Esophagus squamous epithelium (tissue), 5 donors: ENCODE measurements at regions not wholly inside any gene's neighbourhood (a gene's known extent, or its start where the extent isn't known, plus 50 kb on each side); places are given as distances from the start of the nearest gene placed in this dataset.

Experiments
- DNase-seq: peaks from one replicate; lab custom pipeline; 2025; lab: John Stamatoyannopoulos, UW
- H3K27ac ChIP-seq, 4 donors: fragments of 200-600 bp; sonication (generic); one replicate each; pipeline ENCODE4 v1.5.1; 2016 to 2019; ENCODE audit warnings: mild to moderate bottlenecking in 1 of 4
- H3K27me3 ChIP-seq, 4 donors: fragments of 200-600 bp; sonication (generic); 1 replicate in 3 of 4; 2 replicates in 1 of 4; pipeline versions ENCODE4 v1.5.1 to v1.6.0; 2017 to 2021; ENCODE audit warnings: antibody characterized with exemption in 1 of 4
- H3K36me3 ChIP-seq, 3 donors: fragments of 200-600 bp; sonication (generic); one replicate each; pipeline ENCODE4 v1.5.1; 2016 to 2019
- H3K4me1 ChIP-seq, 3 donors: fragments of 200-600 bp; sonication (generic); one replicate each; pipeline ENCODE4 v1.5.1; 2017 to 2019
- H3K4me3 ChIP-seq, 4 donors: fragments of 200-600 bp; sonication (generic); 1 replicate in 3 of 4; 2 replicates in 1 of 4; pipeline ENCODE4 v1.5.1; 2016 to 2019; ENCODE audit warnings: mild to moderate bottlenecking in 2 of 4, moderate library complexity in 1 of 4
- H3K9me3 ChIP-seq, 3 donors: fragments of 200-600 bp; sonication (generic); one replicate each; pipeline ENCODE4 v1.5.1; 2016 to 2019
- CTCF ChIP-seq, 6 experiments: fragments of 450-650 bp in 4 of 6; fragments of 200-600 bp in 2 of 6; sonication (generic) in 2 of 6; IDR thresholded peaks; one replicate each; pipeline ENCODE4 v1.5.1; 2016 to 2019; ENCODE audit warnings: antibody characterized with exemption in 6 of 6, mild to moderate bottlenecking in 4 of 6, moderate library complexity in 4 of 6
- POLR2A ChIP-seq, 4 donors: fragments of 450-650 bp; IDR thresholded peaks; one replicate each; pipeline ENCODE4 v1.6.1; 2017; ENCODE audit warnings: antibody characterized with exemption in 4 of 4, mild to moderate bottlenecking in 4 of 4, moderate library complexity in 3 of 4
- WGBS, 2 donors: methylation state at CpG; one replicate each; pipeline ENCODE4 v1.1.5; 2018; 5-methylcytosine and 5-hydroxymethylcytosine counted together
- intact Hi-C: fragments of 100-400 bp; cut with DNase I; formaldehyde crosslinking; loops from one replicate; pipeline ENCODE4 v1.15.0; 2022
- donor health status: DM: yes; HTN: yes; CAD: no.

- Histone ChIP-seq H3K27me3 (no peaks in the 10 kb centered on the region), H3K4me1 (peaks cover 5 to 17% (median 12%) of the 10 kb centered on the region in 3 donors), H3K27ac (peak overlapping the region in 2 of 4 donors; percentile 16 to 27), H3K9me3 (no peaks in the 10 kb centered on the region), H3K4me3 (no peak overlapping the region), H3K36me3 (no peaks in the 10 kb centered on the region)
- TF ChIP-seq CTCF (IDR thresholded peaks at IDR 0.05), result no peak
- no peak for TF ChIP-seq POLR2A (IDR thresholded peaks at IDR 0.05)
- WGBS, 2 donors, result 20 to 60% methylated on average over 2 to 7 of the region's 11 CpGs
- no peak for DNase-seq
- intact Hi-C loops, result no loop called here
Measured at GRCh38 chr9:129422032-129422842, 198.7 kb downstream of the C9orf50 start.

- Histone ChIP-seq H3K27ac (no peak overlapping the region), H3K36me3 (no peaks in the 10 kb centered on the region), H3K4me3 (no peak overlapping the region), H3K9me3 (no peaks in the 10 kb centered on the region), H3K4me1 (peaks cover 5 to 25% (median 16%) of the 10 kb centered on the region in 3 donors), H3K27me3 (no peaks in the 10 kb centered on the region)
- DNase-seq, result no peak
- intact Hi-C loops, result no loop called here
- TF ChIP-seq CTCF (IDR thresholded peaks at IDR 0.05) (no peak), POLR2A (IDR thresholded peaks at IDR 0.05) (no peak)
- WGBS, 2 donors, result 95 to 100% methylated on average over 3 to 4 of the region's 29 CpGs
Measured at GRCh38 chr9:129421371-129421770, 199.5 kb downstream of the C9orf50 start.

- Histone ChIP-seq H3K9me3 (no peaks in the 10 kb centered on the region), H3K27me3 (no peaks in the 10 kb centered on the region), H3K4me3 (no peak overlapping the region), H3K36me3 (no peaks in the 10 kb centered on the region), H3K27ac (no peak overlapping the region), H3K4me1 (peaks cover 7 to 32% (median 21%) of the 10 kb centered on the region in 3 donors)
- no peak for DNase-seq
- no peak for TF ChIP-seq CTCF (IDR thresholded peaks at IDR 0.05)
- no peak for TF ChIP-seq POLR2A (IDR thresholded peaks at IDR 0.05)
- 58 to 81% methylated on average over 4 to 7 of the region's 10 CpGs for WGBS, 2 donors
- intact Hi-C loops, result no loop called here
Measured at GRCh38 chr9:129420721-129421120, 200.2 kb downstream of the C9orf50 start.

- WGBS, 2 donors, result 83 to 92% methylated on average over 5 to 7 of the region's 7 CpGs
- Histone ChIP-seq H3K4me1 (peaks cover 14 to 43% (median 27%) of the 10 kb centered on the region in 3 donors), H3K4me3 (no peak overlapping the region), H3K27me3 (no peaks in the 10 kb centered on the region), H3K27ac (no peak overlapping the region), H3K9me3 (no peaks in the 10 kb centered on the region), H3K36me3 (no peaks in the 10 kb centered on the region)
- no peak for DNase-seq
- intact Hi-C loops, result no loop called here
- TF ChIP-seq POLR2A (IDR thresholded peaks at IDR 0.05) (no peak), CTCF (IDR thresholded peaks at IDR 0.05) (no peak)
Measured at GRCh38 chr9:129419382-129419899, 201.5 kb downstream of the C9orf50 start.

GRCh38 chr9:129418451-129418850 lies 202.4 kb downstream of the C9orf50 start:
- intact Hi-C loops, result no loop called here
- Histone ChIP-seq H3K4me1 (peaks cover 20 to 50% (median 33%) of the 10 kb centered on the region in 3 donors), H3K27me3 (no peaks in the 10 kb centered on the region), H3K27ac (no peak overlapping the region), H3K9me3 (no peaks in the 10 kb centered on the region), H3K36me3 (no peaks in the 10 kb centered on the region), H3K4me3 (no peak overlapping the region)
- 57 to 86% methylated on average over 1 to 2 of the region's 4 CpGs for WGBS, 2 donors
- no peak for TF ChIP-seq POLR2A (IDR thresholded peaks at IDR 0.05)
- no peak for TF ChIP-seq CTCF (IDR thresholded peaks at IDR 0.05)
- no peak for DNase-seq
